ENCODE measurements at regions not wholly inside any gene's neighbourhood (a gene's known extent, or its start where the extent isn't known, plus 50 kb on each side); places are given as distances from the start of the nearest gene placed in this dataset.
"Not testable (repeated sequence)": the region's sequence is repeated elsewhere in the genome, so short reads cannot be mapped to it uniquely, and the experiment has no call there.

DNA sequence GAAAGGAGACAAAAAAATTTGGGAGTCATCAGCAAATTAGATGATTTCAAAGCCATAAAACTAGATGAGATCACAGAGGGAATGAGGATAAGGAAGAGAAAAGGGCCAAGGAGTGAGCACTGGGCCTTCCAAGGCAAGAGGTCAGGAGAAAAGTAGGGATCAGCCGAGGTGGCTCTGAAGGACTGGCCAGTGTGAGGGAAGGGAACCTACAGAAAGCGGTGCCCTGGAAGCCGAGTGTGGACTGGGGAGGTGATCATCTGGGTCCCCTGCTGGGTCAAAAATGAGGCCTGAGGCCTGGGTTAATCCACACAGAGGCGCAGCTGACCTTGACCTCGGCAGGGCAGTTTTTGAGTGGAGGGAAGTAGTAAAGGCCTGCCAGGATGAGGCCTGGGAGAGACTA is 133.8 kb downstream of the SMIM20 start:
- DNase-seq (ENCODE audit: low spot score), result no peak

DNA sequence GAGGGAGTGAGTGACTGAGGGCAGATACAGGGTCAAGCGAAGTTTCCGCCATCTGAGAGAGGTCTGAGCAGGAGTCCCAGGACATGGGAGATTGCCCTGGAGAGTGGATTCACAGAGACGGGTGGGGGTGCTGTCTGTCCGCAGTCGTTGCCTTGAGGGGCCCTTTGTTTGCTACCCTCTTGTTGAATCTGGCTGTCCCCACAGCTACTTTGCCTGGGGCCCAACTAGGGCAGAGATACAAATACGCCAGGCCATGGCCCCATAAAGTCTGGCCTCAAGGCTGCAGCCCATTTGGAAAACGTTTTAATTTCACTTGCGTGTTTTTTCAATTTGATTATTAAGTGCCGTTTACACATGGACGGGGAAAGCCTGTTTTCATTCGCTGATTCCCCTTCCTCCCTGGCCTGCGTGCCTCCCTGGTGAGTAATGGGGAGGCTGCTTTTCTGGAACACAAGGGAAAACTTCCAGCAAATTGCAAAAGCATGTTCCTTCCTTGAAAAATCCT is 134.4 kb downstream of the SMIM20 start:
- no peak for DNase-seq (ENCODE audit: low spot score)

DNA sequence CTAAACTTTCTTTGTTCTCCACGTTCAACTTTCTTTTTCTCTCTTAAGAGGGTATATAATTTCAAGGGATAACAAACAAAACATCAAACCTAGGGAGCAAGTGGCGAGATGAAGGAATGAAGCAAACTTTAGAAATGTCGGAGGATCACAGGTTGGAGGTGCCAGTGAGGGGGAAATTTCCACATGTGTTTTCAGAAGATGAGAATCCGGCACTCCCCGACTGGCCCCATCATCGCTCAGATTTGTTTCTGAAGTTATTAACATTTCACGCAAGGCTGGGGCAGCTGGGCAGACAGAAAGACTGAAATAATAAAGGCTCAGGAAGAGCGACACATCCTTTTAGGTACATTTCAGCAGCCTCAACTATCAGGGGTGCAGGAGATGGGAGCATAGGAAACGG is 134.9 kb downstream of the SMIM20 start:
- no peak for DNase-seq (ENCODE audit: low spot score)

DNA sequence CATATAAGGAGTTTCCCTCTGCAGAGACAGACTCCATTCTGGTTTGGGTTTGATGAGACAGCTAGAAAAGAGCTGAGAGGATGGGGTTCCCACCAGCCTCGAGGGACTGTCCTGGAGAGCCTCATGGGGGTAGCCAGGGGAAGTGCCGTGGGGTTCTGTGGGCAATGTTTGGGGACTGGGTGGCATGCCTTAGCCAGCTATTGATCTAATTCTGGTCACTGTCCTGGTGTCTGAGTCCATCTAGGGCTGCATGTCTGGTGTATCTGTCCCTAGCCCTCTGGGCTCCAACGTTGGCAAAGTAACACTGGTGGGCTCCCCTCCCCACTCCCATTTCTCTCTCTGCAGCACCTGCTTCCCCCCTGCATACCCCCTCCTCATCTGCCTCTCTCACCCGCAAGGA is 135.4 kb downstream of the SMIM20 start:
- DNase-seq (ENCODE audit: low spot score), result no peak

DNA sequence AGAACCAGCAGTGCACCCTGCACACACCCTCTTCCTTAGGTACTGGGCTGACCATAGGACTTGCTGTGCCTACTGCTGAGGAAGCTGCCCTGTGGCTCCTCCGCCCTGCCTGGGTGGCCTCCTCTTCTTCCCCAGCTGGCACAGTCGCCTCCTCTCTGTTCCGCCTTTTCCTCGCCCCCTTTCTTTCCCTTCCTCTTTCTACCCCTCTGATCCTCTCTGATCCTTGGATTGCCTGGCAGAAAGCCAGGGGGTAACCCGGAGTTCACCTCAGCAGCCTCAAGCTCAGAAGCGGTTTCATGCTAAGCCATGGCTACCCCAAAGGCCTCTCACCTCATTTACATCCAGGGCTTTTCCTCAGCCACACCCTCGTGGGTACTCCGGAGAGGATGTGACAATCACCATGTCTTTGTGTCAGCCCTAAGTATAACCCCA is 136.2 kb downstream of the SMIM20 start:
- no peak for DNase-seq (ENCODE audit: low spot score)

DNA sequence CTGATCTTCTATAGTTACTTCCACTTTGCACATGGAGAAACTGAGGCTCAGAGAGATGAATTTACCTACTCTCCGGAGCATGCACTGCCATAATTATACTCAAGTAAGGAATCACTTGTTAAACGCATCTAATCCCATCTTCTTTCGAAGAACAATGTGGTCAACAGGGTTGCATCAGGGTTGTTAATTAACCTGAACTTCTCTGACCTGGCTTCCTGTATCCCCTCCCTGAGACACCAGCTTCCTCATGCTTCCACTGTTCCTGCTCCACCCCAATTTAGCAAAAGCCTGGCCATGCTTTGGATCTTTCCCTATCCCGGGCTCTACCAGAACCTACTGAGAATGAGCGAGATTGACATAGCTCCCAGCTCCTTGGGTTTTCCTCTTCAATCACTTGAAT is 136.7 kb downstream of the SMIM20 start:
- DNase-seq (ENCODE audit: low spot score), result no peak

DNA sequence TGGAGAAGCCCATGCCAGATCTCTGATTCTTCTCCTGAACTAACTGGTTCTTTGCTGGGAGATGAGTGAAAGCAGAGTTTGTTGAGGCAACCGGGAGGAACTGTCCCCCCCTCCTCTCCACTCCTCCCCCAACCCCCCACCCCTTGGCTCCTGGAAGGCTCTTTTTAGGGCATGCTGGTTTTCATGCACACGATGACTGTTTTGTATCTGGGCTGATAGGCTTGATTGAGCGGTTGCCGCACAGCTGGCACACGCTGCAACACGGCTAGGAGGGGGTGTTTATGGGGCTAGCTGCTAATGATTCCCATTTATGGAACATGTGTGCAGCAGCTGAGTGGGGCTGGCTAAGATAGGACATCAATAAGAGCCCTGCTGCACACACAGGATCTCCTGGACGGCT is 137.2 kb downstream of the SMIM20 start:
- no peak for DNase-seq (ENCODE audit: low spot score)

DNA sequence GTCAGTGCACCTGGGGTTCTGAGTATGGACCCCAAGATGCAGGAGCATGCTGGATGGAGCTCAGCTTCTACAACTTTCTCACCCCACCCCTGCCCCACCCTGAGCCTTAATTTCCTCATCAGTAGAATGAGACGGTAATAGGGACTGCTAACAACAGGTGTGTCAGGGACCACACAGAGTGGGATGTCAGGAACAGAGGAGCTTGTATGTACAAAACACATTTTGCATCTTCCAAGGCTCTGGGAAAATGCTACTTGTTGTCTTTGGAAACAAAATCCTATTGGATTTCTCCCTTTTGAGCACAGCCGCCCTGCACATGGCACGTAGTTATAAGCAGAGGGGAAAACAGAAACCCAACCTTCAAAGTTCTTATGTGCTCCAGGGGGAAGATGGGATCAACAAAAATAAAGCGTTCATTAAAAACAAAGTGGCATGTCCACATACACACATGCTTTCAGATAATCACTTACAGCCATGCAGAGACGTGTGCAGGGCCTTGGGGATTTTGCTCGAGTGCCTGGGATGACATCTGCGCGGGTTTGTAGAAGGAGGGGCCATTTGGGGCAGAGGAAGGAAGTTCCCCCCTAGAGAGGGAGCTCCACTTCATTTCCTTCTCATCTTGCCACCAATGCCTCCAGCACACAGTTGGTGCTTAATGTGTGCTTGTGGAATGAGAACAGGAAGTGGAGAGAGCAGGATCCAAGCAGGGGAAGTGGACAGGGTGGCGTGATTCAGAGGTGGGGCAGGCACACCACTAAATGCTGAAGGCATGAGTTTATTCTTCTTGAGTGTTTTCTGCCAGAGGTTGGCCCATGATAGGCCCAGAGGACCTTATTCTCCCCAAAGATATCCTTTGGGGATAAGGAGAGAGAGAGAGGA is 138.9 kb downstream of the SMIM20 start:
- no peak for DNase-seq (ENCODE audit: low spot score)

DNA sequence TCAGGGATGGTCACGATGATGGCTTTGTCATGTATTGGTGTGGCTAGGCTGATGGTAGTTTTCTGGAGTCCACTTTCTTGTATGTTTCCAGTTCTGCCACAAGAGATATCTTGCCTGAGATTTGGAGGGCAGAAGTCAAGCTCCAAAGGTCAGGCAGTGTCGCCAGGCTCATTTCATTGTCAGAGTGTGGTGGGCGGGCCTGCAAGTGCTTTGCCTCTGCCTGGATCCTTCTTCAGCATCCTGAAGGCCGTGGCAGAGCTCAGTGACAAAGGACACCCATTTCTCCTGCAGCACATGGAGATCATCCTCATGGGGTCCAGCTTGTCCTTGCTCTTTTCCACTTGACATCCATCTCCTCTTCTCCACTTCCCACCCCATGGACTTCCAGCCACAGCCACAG is 139.7 kb downstream of the SMIM20 start:
- no peak for DNase-seq (ENCODE audit: low spot score)

DNA sequence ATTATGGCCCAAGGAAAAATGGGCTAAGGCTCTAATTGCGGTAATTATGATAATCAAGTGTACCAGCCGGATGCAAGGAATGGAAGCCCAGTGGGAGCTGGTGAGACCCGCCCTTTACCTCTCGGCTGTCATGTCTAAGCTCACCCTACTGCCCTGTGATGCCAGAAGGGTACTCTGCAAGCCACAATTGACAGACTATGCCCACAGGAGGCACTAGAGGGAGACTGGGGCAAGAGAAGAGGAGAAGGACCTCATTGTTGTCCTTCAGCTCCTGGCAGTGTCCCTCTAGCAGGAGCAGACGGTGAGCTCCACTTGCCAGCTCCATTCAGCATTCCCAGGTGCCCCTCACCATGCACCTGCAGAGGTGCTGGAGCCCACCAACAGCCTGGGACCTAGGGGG is 141.8 kb downstream of the SMIM20 start:
- DNase-seq (ENCODE audit: low spot score), result no peak

DNA sequence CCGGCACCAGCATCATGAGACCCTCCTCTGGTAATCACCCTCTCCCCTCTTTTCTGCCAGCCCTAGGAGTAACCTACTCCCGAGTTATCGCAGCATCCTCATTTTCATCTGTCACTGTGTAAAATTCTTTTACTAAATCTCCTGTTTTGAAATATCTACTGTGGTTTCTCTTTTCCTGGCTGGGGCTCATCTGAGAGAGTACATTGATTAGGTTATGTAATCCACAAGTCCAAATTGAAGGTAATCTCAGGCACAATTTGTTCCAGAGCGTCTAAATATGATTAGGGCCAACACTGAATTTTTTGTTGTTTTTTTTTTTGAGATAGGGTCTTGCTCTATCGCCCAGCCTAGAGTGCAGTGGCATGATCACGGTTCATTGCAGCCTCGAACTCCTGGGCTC is 142.4 kb downstream of the SMIM20 start:
- no peak for DNase-seq (ENCODE audit: low spot score)

DNA sequence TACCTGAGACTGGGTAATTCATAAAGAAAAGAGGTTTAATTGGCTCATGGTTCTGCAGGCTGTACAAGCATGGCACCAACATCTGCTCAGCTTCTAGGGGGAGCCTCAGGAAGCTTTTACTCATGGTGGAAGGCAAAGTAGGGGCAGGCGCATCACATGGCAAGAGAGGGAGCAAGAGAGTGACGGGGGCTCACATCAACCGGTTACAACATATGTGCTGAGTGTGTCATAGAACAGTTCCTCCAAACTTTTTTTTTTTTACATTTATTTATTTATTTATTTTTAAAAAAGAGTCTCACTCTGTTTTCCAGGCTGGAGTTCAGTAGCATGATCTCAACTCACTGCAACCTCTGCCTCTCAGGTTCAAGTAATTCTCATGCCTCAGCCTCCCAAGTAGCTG is 143.8 kb downstream of the SMIM20 start:
- DNase-seq (ENCODE audit: low spot score), result not testable (repeated sequence)

DNA sequence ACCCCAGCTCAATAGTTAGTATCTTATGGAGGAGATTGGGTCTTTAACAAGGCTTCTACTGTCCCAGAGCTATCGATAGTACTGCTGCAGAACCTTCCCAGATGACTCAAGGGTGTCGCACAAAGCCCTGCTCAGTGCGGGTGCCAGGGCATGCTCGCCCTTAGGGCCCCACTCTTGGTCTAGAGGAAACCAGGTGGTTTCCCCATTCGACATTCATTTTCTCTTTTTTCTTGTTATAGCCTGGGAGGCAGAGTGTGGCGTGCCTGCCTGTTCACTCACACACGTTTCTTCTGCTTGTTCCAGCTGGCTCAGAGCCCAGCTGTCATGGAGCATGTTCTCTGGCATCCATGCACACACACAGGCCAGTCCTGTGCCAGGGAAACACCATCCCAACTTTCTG is 144.5 kb downstream of the SMIM20 start:
- no peak for DNase-seq (ENCODE audit: low spot score)

DNA sequence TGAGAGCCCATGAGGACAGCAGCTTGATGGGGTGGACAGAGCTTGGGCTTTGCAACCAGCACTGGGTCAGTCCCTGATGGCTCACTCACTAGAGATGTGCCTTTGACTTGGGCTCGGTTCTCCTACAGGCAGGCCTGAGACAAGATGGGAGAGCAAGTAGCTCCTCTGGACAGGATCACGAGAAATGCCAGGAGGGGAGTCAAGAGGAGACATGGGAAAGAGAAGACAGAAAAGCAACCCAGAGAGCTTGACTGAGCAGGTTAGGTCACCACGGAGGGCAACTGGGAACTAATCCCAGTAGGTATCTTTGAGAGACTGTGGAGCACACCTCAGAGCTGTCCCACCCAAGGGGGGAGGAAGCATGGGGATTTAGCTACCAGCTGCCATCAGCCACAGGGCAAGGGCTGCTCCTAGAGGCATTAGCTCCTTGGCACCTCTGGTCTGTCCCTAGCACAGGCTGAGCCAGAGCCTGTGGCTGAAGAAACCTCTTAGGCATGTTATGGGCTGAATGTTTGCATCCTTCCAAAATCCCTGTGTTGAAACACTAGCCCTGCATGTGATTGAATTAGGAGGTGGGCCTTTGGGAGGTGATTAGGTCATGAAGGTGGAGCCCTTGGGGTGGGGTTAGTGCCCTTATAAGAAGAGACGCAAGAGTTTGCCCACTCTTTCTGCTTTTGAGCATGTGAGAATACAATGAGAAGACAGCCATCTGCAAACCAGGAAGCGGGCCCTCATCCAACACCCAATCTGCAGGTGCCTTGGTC is 145.6 kb downstream of the SMIM20 start:
- DNase-seq (ENCODE audit: low spot score), result no peak

DNA sequence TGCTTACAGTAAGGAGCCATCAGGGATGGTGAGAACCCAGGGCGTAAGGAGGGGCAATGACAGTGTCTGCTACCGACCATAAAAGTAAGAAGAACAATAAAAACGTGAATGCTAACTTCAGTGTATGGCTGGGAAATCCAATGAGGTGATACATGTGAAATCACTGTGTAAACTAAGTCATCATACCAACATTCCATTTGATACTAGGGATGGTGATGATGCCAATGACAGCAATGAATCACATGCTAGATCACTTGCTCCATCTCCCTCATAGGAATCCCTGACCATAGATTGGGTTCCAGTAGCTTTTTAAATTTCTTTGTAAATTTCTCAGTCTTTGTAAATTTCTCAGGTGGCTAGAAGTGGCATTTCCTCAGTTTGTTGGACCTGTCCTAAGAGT is 146.3 kb downstream of the SMIM20 start:
- DNase-seq (ENCODE audit: low spot score), result no peak

DNA sequence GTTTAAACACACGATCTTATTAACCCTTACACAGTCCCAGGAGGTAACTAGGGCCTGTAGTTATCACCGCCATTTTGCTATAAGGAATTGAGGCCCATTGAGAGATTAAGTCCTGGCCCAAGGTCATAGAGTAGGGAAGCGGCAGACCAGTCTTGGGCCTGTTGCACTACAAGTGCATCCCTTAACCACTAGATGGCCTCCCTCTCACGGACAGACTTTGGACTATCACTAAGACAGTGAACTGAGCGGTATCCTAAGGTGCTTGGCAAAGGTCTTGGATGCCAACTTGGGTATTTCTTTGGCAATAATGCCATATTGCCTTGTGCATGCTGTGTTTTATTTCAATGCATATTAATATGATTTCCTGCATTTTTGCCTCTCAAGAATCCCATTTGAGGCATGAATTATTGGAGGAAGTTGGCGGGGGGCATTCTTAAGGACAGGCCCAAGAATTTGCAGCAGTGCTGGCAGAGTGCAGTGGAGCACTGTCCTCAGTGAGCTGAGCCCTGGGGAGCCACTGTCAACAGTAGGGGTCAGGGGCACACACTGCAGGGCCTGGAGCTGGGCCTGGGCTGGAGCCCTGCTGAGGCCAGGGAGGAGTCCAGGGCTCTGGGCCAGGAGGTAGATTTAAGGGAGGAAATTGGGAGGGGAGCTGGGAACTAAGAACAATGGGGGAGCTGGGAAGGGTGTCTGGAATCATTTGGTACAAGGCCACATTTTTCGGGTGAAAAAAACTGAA is 147.4 kb downstream of the SMIM20 start:
- DNase-seq (ENCODE audit: low spot score), result peak; percentile 75

DNA sequence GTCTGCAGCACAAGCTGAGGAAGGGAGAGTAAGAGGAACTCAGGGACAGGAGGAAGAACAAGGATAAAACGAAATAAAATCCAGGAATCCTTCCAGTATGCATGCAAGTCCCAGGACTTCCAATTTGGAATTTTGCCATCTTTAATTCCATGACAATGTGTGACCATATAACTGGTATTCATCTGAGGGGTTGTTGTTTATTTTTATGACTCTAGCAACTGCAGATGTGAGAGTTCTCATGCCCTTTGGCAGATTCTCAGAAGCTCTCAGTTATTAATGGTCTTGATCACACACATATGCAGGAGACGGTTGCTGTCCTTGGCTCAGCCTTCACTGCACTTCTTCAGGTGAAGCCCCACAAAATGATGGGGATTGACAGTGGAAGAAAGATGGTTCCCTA is 148.2 kb downstream of the SMIM20 start:
- DNase-seq (ENCODE audit: low spot score), result no peak

DNA sequence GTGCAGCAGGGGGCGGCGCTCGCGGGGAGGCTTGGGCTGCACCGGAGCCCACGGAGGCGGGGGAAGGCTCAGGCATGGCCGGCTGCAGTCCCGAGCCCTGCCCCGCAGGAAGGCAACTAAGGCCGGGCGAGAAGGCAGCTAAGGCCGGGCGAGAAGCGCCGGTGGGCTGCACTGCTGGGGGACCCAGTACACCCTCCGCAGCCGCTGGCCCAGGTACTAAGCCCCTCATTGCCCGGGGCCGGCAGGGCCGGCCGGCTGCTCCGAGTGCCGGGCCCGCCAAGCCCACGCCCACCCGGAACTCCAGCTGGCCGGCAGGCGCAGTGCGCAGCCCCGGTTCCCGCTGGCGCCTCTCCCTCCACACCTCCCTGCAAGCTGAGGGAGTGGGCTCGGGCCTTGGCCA is 150.0 kb downstream of the SMIM20 start:
- not testable (repeated sequence) for DNase-seq (ENCODE audit: low spot score)

DNA sequence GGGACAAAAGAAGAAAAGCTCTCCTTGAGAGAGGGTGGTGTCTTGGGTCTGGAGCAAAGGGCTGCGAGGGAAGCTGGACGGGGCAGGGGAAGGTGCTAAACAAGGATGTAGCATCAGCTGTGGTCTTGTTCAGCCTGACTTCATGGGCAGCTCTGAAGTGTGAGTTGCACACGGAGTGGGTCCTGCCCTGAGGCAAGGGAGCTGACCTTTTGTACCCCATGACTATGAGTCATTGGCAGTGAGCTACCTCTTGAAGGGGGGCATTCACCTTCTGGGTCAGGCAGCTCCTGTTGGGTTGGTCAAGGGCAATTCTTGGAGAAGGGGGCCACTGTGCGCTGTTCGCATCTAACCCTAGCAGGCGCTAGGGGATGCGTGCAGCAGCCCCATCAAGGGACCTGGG is 151.8 kb downstream of the SMIM20 start:
- DNase-seq (ENCODE audit: low spot score), result no peak

DNA sequence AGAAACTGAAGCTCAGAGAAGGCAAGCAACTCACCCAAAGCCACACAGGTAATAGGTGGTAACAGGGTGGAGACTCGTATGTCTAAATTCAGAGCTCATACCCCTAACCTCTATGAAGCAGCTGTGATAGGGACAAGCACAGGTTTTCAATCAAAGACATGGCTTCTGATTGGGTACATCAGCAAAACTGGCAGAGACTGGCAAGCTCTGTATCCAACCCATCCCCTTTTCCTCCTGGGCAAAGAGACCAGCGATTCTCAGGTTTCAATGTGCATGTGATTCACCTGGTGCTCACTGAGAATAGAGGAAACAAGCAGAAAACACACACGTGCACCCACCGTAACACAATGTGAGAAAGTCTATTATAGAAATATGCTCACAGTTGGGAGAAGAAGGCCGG is 153.0 kb downstream of the SMIM20 start:
- DNase-seq (ENCODE audit: low spot score), result peak; percentile 22

DNA sequence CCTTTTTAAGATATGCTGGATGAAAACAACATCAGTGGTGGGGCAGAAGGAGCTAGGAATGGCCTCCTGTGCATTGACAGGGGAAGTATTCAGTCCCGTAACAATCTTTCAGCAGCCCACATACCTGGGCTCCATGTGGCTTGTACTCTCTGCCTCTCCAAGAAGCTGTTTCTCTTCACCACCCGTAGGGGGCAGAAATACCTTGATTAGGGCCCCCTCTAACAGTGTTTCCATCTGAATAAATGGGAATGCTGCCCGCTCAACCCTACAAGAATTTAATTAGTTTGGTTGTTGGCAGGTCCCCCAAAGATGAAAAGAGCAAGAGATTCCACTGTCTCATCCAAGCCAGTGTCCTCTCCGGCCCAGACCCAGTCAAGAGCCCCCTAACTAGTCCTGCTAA is 155.2 kb downstream of the SMIM20 start:
- peak; percentile 68 for DNase-seq (ENCODE audit: low spot score)

DNA sequence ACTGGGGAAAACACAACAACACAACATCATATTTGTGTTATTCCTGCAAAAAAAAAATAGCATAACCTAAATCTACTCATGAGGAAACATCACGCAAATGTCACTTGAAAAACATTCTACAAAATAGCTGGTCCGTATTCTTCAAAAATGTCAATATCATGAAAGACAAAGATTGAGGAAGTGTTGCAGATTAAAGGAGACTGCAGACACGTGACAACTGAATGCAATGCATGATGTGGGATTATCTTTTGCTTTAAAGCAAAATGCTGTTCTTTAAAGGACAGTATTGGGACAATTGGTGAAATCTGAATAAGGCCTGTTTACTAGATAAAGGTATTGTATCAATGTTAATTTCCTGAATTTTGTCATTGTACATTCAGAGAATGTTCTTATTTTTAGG is 157.7 kb downstream of the SMIM20 start:
- no peak for DNase-seq (ENCODE audit: low spot score)

All from iPS-NIHi11 (cell line).